PFSK-1 (cell line): ENCODE measurements at regions not wholly inside any gene's neighbourhood (a gene's known extent, or its start where the extent isn't known, plus 50 kb on each side); places are given as distances from the start of the nearest gene placed in this dataset.

Experiments
- FOXP2 ChIP-seq: optimal IDR thresholded peaks from 2 replicates; pipeline ENCODE3; 2011; ENCODE audit warnings: borderline replicate concordance, control low read depth, inconsistent platforms; ENCODE audit not compliant: insufficient read depth; ENCODE audit errors: extremely low read length, extremely low read depth
- POLR2AphosphoS5 ChIP-seq: IDR thresholded peaks from 2 replicates; pipeline ENCODE4 v1.6.1; 2012; ENCODE audit warnings: low read depth, mild to moderate bottlenecking, control low read depth, low read length, moderate library complexity
- SIN3A ChIP-seq: IDR thresholded peaks from 2 replicates; pipeline ENCODE4 v1.6.1; 2012; ENCODE audit warnings: mild to moderate bottlenecking, low read length, moderate library complexity, borderline replicate concordance; ENCODE audit not compliant: insufficient read depth
- TAF1 ChIP-seq: IDR thresholded peaks from 2 replicates; pipeline ENCODE4 v1.6.1; 2012; ENCODE audit warnings: low read length, control low read depth, borderline replicate concordance; ENCODE audit not compliant: insufficient read depth
- TF ChIP-seq, protein P1 (sequence below), 2 experiments: IDR thresholded peaks; 2 replicates each; pipeline versions ENCODE4 v1.6.1 to v1.8.0; 2011 to 2012; ENCODE audit warnings: low read depth in 2 of 2, low read length in 2 of 2, control low read depth in 1 of 2, inconsistent platforms in 1 of 2, mild to moderate bottlenecking in 1 of 2, moderate library complexity in 1 of 2; ENCODE audit not compliant: insufficient read depth in 1 of 2

DNA sequence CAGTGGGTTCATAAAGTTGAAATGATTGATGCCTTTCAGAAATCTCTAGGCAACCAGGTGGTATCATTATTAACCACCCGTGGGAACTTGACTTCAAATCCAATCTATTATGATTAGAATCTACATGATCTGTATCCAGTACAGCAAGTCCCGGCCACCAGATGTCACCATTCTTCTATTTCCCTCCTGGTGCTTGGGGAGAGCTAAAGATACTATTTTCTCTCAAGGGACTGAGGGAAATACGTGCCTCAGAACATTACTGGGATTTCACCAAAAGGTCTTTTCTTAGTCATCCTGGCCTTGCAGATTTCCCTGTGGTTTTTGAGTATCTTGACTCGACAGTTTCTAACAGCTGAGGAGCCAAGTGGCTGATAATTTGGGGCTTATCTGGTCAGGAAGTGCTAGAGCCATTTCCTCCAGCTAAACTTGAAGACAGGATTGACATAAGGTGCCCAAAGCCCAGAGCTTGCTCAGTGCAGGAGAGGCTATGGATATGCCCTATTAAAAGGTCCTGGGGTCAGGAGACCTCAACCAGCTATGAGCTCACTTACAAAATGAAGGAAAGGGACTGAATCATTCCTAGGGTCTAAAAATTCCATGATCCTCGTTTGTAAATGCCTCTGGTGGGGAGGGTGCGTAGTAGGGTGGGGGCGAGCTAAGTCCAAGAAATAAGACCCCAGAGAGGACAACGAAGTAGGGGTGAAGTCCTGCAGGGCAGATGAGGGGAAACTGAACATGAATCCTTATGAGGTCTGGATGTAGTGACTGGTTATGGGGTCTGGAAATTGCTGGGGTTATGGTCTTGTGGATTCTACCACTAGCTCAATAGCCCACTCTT lies 135.4 kb upstream of the MGAT5 start:
- TF ChIP-seq POLR2AphosphoS5 (no peak), TAF1 (no peak), FOXP2 (no peak), SIN3A (no peak)
- TF ChIP-seq, protein P1, sequence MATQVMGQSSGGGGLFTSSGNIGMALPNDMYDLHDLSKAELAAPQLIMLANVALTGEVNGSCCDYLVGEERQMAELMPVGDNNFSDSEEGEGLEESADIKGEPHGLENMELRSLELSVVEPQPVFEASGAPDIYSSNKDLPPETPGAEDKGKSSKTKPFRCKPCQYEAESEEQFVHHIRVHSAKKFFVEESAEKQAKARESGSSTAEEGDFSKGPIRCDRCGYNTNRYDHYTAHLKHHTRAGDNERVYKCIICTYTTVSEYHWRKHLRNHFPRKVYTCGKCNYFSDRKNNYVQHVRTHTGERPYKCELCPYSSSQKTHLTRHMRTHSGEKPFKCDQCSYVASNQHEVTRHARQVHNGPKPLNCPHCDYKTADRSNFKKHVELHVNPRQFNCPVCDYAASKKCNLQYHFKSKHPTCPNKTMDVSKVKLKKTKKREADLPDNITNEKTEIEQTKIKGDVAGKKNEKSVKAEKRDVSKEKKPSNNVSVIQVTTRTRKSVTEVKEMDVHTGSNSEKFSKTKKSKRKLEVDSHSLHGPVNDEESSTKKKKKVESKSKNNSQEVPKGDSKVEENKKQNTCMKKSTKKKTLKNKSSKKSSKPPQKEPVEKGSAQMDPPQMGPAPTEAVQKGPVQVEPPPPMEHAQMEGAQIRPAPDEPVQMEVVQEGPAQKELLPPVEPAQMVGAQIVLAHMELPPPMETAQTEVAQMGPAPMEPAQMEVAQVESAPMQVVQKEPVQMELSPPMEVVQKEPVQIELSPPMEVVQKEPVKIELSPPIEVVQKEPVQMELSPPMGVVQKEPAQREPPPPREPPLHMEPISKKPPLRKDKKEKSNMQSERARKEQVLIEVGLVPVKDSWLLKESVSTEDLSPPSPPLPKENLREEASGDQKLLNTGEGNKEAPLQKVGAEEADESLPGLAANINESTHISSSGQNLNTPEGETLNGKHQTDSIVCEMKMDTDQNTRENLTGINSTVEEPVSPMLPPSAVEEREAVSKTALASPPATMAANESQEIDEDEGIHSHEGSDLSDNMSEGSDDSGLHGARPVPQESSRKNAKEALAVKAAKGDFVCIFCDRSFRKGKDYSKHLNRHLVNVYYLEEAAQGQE (IDR thresholded peaks at IDR 0.05; ENCODE audit: insufficient read depth in 1 of 2, low read depth in 2 of 2, low read length in 2 of 2), result no peak

DNA sequence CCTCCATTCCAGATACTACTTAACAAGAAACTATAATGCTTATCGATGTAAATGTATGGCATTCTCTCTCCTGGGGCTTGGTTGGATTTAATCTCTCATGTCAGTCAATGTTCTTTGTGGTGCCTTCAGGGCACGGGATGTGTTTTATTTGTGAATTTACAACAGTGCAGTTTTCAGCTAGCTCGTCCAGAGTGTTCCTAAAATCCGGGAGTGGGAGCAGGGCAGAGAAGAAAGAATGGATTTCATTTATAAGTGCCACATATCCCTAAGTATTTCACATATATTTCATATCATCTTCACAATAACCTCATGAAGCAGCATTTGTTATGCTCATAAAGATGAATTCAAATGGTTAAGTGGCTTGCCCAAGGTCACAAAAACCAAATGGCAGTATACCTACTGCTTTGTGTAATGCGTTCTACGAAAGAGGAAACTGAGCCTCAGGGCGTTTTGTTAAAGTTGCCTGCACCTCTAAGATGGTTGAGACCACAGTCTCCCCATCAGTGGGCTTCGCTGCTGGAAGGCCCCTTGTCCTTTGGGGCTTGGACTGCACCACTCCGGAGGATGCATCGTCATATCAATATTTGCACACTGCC lies 134.7 kb upstream of the MGAT5 start:
- TF ChIP-seq POLR2AphosphoS5 (no peak), SIN3A (no peak), TAF1 (no peak), FOXP2 (no peak)
- TF ChIP-seq, protein P1 (IDR thresholded peaks at IDR 0.05; ENCODE audit: insufficient read depth in 1 of 2, low read depth in 2 of 2, low read length in 2 of 2), result no peak

DNA sequence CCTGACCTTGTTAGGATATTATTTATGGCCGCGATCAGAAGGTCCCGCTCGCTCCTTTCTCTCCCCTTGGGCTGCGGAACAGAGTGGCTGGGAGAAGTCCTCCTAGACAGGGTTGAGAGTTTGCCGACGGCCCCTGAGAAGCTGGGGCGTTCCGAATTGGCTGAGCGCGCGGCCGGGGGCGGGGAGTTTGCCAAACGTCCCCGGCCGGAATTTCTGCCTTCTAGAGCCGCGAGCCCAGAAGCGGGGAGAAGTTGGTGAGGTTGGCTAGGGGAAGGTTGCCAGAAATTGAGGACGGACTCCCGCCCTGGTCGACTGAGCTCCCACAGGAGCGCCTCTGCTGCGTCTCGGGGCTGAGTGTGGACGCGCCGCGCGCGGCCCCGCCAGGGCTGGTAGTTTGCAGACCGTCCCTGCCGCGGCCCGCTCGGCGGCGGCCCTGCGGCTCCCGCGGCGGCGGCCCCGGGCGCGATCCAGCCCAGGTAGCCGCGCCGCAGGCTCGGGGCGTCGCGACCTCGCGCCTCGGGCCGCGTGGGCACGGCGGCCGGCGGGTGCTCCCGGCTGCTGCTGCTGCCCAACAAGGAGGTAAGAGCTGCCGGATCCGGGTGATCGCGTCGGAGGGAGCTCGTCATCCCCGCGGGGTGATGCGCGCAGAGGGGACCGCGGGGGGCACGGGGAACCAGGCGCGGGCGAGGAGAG lies 134.0 kb upstream of the MGAT5 start:
- TF ChIP-seq TAF1 (no peak), FOXP2 (peak; percentile 46), POLR2AphosphoS5 (peak; percentile 58; the same call in 1 of the 2 replicates), SIN3A (no peak)
- TF ChIP-seq, protein P1 (IDR thresholded peaks at IDR 0.05; ENCODE audit: insufficient read depth in 1 of 2, low read depth in 2 of 2, low read length in 2 of 2), result no peak

DNA sequence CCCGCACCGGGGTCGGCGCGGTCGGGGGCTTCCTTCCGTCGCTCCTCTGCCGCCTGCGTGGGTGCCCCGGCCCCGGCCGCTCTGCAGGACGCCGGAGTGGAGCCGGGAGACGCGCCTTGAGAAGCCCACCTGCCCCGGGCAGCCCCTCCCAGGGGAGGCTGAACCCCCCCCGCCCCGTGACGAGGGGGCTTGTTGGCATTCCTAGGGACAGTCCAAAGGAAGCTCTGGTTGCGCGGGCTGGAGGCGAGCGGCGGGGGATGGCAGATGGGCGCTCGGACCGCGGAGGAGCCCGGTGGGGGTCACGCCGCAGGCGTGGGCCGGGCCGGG lies 133.5 kb upstream of the MGAT5 start:
- TF ChIP-seq SIN3A (no peak), FOXP2 (no peak), TAF1 (no peak), POLR2AphosphoS5 (no peak)
- TF ChIP-seq, protein P1 (IDR thresholded peaks at IDR 0.05; ENCODE audit: insufficient read depth in 1 of 2, low read depth in 2 of 2, low read length in 2 of 2), result no peak
